Endodermal cell (in vitro differentiated cells): ENCODE measurements at regions not wholly inside any gene's neighbourhood (a gene's known extent, or its start where the extent isn't known, plus 50 kb on each side); places are given as distances from the start of the nearest gene placed in this dataset.

ENCODE experiments used
- DNase-seq: peaks from one replicate; pipeline ENCODE4 v3.0.0-alpha.2; 2017
- H3K27ac ChIP-seq: 2 replicates; pipeline ENCODE4 v1.5.1; 2013; ENCODE audit warnings: mild to moderate bottlenecking, low read depth, low read length, moderate library complexity
- H3K27me3 ChIP-seq: 2 replicates; pipeline ENCODE4 v1.6.1; 2013; ENCODE audit warnings: mild to moderate bottlenecking, low read length, moderate library complexity; ENCODE audit not compliant: insufficient read depth, control insufficient read depth, poor library complexity, severe bottlenecking
- H3K36me3 ChIP-seq: 2 replicates; pipeline ENCODE4 v1.7.0; 2013; ENCODE audit warnings: mild to moderate bottlenecking, low read length, moderate library complexity; ENCODE audit not compliant: control insufficient read depth, insufficient read depth
- H3K4me1 ChIP-seq: one replicate; pipeline ENCODE4 v1.7.0; 2013; ENCODE audit warnings: low read length; ENCODE audit not compliant: control insufficient read depth, insufficient read depth
- H3K4me3 ChIP-seq: 2 replicates; pipeline ENCODE4 v1.5.1; 2013; ENCODE audit warnings: mild to moderate bottlenecking, low read length, moderate library complexity
- H3K9ac ChIP-seq: 2 replicates; pipeline ENCODE4 v1.6.1; 2013; ENCODE audit warnings: mild to moderate bottlenecking, low read length, moderate library complexity; ENCODE audit not compliant: poor library complexity, severe bottlenecking; ENCODE audit errors: extremely low read depth
- H3K9me3 ChIP-seq: 2 replicates; pipeline ENCODE4 v1.6.1; 2013; ENCODE audit warnings: mild to moderate bottlenecking, low read length, moderate library complexity; ENCODE audit not compliant: control insufficient read depth
- H3K27ac Mint-ChIP-seq: 2 replicates; pipeline ENCODE4 v1.8.0; 2020; ENCODE audit warnings: mixed read lengths
- H3K27me3 Mint-ChIP-seq: 2 replicates; pipeline ENCODE4 v1.8.0; 2021; ENCODE audit warnings: mild to moderate bottlenecking, mixed read lengths; ENCODE audit not compliant: insufficient read depth
- H3K36me3 Mint-ChIP-seq: 2 replicates; pipeline ENCODE4 v1.8.0; 2020; ENCODE audit warnings: low read depth, mixed read lengths
- H3K4me1 Mint-ChIP-seq: 2 replicates; pipeline ENCODE4 v1.8.0; 2020; ENCODE audit warnings: mixed read lengths
- H3K4me3 Mint-ChIP-seq: 2 replicates; pipeline ENCODE4 v1.8.0; 2020; ENCODE audit warnings: mild to moderate bottlenecking, moderate library complexity, mixed read lengths
- H3K9me3 Mint-ChIP-seq: 2 replicates; pipeline ENCODE4 v1.8.0; 2020; ENCODE audit warnings: mild to moderate bottlenecking, mixed read lengths
- WGBS, 2 experiments: methylation state at CpG; one replicate each; pipeline versions ENCODE4 v1.1.5 to v1.1.7; 2013; ENCODE audit warnings: missing lambda C conversion rate in 2 of 2, mixed read lengths in 1 of 2; ENCODE audit not compliant: insufficient coverage in 1 of 2, insufficient read length in 1 of 2; 5-methylcytosine and 5-hydroxymethylcytosine counted together
- TF ChIP-seq, protein P1 (sequence below): fragments of 200-600 bp; sonication (generic); conservative IDR thresholded peaks from 2 replicates; pipeline ENCODE4 v1.5.0; 2021; ENCODE audit warnings: antibody characterized with exemption, mild to moderate bottlenecking

- TF ChIP-seq, protein P1, sequence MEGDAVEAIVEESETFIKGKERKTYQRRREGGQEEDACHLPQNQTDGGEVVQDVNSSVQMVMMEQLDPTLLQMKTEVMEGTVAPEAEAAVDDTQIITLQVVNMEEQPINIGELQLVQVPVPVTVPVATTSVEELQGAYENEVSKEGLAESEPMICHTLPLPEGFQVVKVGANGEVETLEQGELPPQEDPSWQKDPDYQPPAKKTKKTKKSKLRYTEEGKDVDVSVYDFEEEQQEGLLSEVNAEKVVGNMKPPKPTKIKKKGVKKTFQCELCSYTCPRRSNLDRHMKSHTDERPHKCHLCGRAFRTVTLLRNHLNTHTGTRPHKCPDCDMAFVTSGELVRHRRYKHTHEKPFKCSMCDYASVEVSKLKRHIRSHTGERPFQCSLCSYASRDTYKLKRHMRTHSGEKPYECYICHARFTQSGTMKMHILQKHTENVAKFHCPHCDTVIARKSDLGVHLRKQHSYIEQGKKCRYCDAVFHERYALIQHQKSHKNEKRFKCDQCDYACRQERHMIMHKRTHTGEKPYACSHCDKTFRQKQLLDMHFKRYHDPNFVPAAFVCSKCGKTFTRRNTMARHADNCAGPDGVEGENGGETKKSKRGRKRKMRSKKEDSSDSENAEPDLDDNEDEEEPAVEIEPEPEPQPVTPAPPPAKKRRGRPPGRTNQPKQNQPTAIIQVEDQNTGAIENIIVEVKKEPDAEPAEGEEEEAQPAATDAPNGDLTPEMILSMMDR = no peak
- Mint-ChIP-seq H3K27ac (no peak overlapping the region), H3K36me3 (no peaks in the 10 kb centered on the region), H3K9me3 (no peaks in the 10 kb centered on the region), H3K4me3 (no peak overlapping the region), H3K4me1 (peaks cover 6% of the 10 kb centered on the region), H3K27me3 (no peaks in the 10 kb centered on the region)
- no peak overlapping the region for H3K4me3 ChIP-seq
- H3K27ac ChIP-seq = no peak overlapping the region
- no peaks in the 10 kb centered on the region for H3K36me3 ChIP-seq
- H3K27me3 ChIP-seq = no peaks in the 10 kb centered on the region
- no peaks in the 10 kb centered on the region for H3K9me3 ChIP-seq
- no peaks in the 10 kb centered on the region for H3K4me1 ChIP-seq
- DNase-seq = no peak
- WGBS, 2 experiments = 89 to 92% methylated on average over 16 to 19 of the region's 19 CpGs
- no peak overlapping the region for H3K9ac ChIP-seq
Observed at GRCh38 chr3:157920822-157921700, 185.2 kb downstream of the SHOX2 start.

GRCh38 chr3:157919319-157919887 is 186.8 kb downstream of the SHOX2 start:
- no peak for DNase-seq
- Mint-ChIP-seq H3K36me3 (no peaks in the 10 kb centered on the region), H3K4me3 (no peak overlapping the region), H3K27ac (no peak overlapping the region), H3K9me3 (no peaks in the 10 kb centered on the region), H3K27me3 (no peaks in the 10 kb centered on the region), H3K4me1 (peaks cover 6% of the 10 kb centered on the region)
- TF ChIP-seq, protein P1 = no peak
- Histone ChIP-seq H3K36me3 (no peaks in the 10 kb centered on the region), H3K27me3 (no peaks in the 10 kb centered on the region), H3K27ac (no peak overlapping the region), H3K9me3 (no peaks in the 10 kb centered on the region), H3K4me3 (no peak overlapping the region), H3K4me1 (no peaks in the 10 kb centered on the region), H3K9ac (no peak overlapping the region)
- no CpG with 5 or more reads among the region's 2 CpGs for WGBS, 2 experiments

DNA sequence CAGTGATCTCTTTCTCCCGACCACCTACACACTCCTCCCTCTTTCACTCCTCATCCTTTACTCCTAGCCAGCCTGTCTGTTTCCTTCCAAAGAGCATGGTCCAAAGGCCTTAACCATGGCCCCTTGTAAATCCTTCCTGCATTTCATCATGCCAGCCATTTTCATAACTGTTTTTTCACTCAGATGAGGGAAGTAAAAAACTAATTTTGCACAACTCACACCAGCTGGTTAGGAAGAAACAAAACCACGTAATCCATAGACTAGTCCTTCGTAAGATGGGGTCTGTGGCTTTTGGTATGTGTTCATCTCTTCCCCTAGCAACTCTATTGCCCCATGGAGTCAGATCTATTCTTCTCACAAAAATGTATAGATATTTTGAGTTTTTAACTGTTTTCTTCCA is 187.8 kb downstream of the SHOX2 start:
- H3K4me3 Mint-ChIP-seq = no peak overlapping the region
- H3K9me3 Mint-ChIP-seq = no peaks in the 10 kb centered on the region
- Histone ChIP-seq H3K27ac (no peak overlapping the region), H3K9ac (no peak overlapping the region), H3K4me1 (no peaks in the 10 kb centered on the region), H3K4me3 (no peak overlapping the region), H3K9me3 (no peaks in the 10 kb centered on the region), H3K27me3 (no peaks in the 10 kb centered on the region), H3K36me3 (no peaks in the 10 kb centered on the region)
- 90 to 94% methylated on average over 1 to 3 of the region's 3 CpGs for WGBS, 2 experiments
- DNase-seq = no peak
- TF ChIP-seq, protein P1 = no peak
- peaks cover 6% of the 10 kb centered on the region for H3K4me1 Mint-ChIP-seq
- no peaks in the 10 kb centered on the region for H3K27me3 Mint-ChIP-seq
- no peaks in the 10 kb centered on the region for H3K36me3 Mint-ChIP-seq
- no peak overlapping the region for H3K27ac Mint-ChIP-seq
